HG03135 (cell line): ENCODE measurements at regions not wholly inside any gene's neighbourhood (a gene's known extent, or its start where the extent isn't known, plus 50 kb on each side); places are given as distances from the start of the nearest gene placed in this dataset.
"Not testable (repeated sequence)": the region's sequence is repeated elsewhere in the genome, so short reads cannot be mapped to it uniquely, and the experiment has no call there.

Experiments used
- ATAC-seq: cut with Tn5 transposase; IDR thresholded peaks from one replicate; pipeline ENCODE4 v1.9.1; 2021; ENCODE audit warnings: mild to moderate bottlenecking, moderate library complexity; ENCODE audit not compliant: unreplicated experiment

- no peak for ATAC-seq
Observed at GRCh38 chr4:110837896-110838450, 215.1 kb upstream of the PITX2 start.

GRCh38 chr4:110840221-110840654 lies 217.4 kb upstream of the PITX2 start:
- ATAC-seq, result no peak

GRCh38 chr4:110848787-110849186 lies 225.9 kb upstream of the PITX2 start:
- ATAC-seq, result no peak

GRCh38 chr4:110849461-110849860 lies 226.6 kb upstream of the PITX2 start:
- ATAC-seq, result no peak

GRCh38 chr4:110850461-110851442 lies 227.9 kb upstream of the PITX2 start:
- ATAC-seq, result no peak

- ATAC-seq, result no peak
Observed at GRCh38 chr4:110851989-110852388, 229.1 kb upstream of the PITX2 start.

GRCh38 chr4:110852793-110853192 lies 229.9 kb upstream of the PITX2 start:
- no peak for ATAC-seq

- no peak for ATAC-seq
Observed at GRCh38 chr4:110853242-110853641, 230.4 kb upstream of the PITX2 start.

GRCh38 chr4:110854021-110854678 lies 231.3 kb upstream of the PITX2 start:
- ATAC-seq, result no peak

GRCh38 chr4:110860125-110860524 lies 237.2 kb upstream of the PITX2 start:
- no peak for ATAC-seq

- ATAC-seq, result no peak
Observed at GRCh38 chr4:110860901-110861300, 238.0 kb upstream of the PITX2 start.

GRCh38 chr4:110865611-110866259 lies 242.9 kb upstream of the PITX2 start:
- no peak for ATAC-seq

GRCh38 chr4:110867251-110867960 lies 244.5 kb upstream of the PITX2 start:
- ATAC-seq, result peak; percentile 48

GRCh38 chr4:110867981-110868720 lies 245.3 kb upstream of the PITX2 start:
- no peak for ATAC-seq

GRCh38 chr4:110869114-110869513 lies 246.2 kb upstream of the PITX2 start:
- ATAC-seq, result no peak

- peak; percentile 93 for ATAC-seq
Observed at GRCh38 chr4:110869862-110870572, 247.1 kb upstream of the PITX2 start.

GRCh38 chr4:110876214-110876613 lies 253.3 kb upstream of the PITX2 start:
- not testable (repeated sequence) for ATAC-seq

- ATAC-seq, result no peak
Observed at GRCh38 chr4:110876866-110877265, 254.0 kb upstream of the PITX2 start.

- no peak for ATAC-seq
Observed at GRCh38 chr4:110877778-110878370, 255.0 kb upstream of the PITX2 start.
